Cardiac fibroblast (primary cell): ENCODE measurements at regions not wholly inside any gene's neighbourhood (a gene's known extent, or its start where the extent isn't known, plus 50 kb on each side); places are given as distances from the start of the nearest gene placed in this dataset.

ENCODE experiments used
- DNase-seq, 2 donors: peaks; one replicate each; pipeline versions ENCODE4 v3.0.0 to v3.0.0-alpha.2; 2010; ENCODE audit warnings: low read depth in 2 of 2
- H3K4me3 ChIP-seq, 2 donors: replicated peaks in 1 of 2; 1 replicate in 1 of 2; 2 replicates in 1 of 2; pipeline ENCODE4 v1.5.1; 2011; ENCODE audit warnings: low read depth in 2 of 2, low read length in 2 of 2, mild to moderate bottlenecking in 2 of 2, moderate library complexity in 1 of 2
- TF ChIP-seq, protein P1 (sequence below): IDR thresholded peaks from one replicate; pipeline ENCODE4 v1.5.1; 2011; ENCODE audit warnings: low read depth, mild to moderate bottlenecking, low read length, inconsistent platforms

DNA sequence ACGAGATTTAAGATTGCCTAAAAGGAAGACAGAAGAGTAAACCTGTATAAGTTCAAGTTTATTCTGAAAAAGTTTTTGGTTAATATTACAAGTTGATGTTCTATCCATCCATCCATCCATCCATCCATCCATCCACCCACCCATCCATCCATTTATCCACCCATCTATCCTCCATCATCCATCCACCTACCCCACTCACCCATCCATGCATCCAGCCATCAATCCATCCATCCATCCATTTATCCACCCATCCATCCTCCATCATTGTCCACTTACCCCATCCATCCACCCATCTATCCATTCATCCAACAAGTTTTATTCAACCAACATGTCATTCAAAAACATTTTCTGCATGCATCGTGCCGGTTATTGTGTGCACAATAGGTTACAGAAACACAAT is 89.3 kb downstream of the ZBTB18 start:
- no peak for DNase-seq
- TF ChIP-seq, protein P1, sequence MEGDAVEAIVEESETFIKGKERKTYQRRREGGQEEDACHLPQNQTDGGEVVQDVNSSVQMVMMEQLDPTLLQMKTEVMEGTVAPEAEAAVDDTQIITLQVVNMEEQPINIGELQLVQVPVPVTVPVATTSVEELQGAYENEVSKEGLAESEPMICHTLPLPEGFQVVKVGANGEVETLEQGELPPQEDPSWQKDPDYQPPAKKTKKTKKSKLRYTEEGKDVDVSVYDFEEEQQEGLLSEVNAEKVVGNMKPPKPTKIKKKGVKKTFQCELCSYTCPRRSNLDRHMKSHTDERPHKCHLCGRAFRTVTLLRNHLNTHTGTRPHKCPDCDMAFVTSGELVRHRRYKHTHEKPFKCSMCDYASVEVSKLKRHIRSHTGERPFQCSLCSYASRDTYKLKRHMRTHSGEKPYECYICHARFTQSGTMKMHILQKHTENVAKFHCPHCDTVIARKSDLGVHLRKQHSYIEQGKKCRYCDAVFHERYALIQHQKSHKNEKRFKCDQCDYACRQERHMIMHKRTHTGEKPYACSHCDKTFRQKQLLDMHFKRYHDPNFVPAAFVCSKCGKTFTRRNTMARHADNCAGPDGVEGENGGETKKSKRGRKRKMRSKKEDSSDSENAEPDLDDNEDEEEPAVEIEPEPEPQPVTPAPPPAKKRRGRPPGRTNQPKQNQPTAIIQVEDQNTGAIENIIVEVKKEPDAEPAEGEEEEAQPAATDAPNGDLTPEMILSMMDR, result no peak
- no peak overlapping the region for H3K4me3 ChIP-seq

DNA sequence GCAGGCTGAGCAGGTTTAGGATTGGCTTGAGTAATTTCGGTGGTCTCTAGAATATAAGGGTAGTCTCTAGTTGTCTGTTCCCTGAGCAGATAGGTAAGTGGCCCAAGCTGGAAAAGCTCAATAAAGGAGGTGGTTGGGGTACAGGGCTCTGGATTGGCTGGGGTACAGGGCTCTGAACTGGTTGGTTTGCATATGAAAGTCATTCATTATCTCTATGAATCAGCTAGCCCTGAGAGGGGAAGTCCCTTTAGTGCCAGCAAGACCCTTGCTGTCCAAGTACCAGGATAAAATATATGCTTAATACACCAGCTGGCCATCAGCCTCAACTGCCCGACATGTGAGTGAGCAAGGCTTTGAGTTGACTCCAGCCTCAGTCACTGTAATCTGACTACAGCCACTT is 93.0 kb downstream of the ZBTB18 start:
- DNase-seq, result no peak
- TF ChIP-seq, protein P1, result no peak

DNA sequence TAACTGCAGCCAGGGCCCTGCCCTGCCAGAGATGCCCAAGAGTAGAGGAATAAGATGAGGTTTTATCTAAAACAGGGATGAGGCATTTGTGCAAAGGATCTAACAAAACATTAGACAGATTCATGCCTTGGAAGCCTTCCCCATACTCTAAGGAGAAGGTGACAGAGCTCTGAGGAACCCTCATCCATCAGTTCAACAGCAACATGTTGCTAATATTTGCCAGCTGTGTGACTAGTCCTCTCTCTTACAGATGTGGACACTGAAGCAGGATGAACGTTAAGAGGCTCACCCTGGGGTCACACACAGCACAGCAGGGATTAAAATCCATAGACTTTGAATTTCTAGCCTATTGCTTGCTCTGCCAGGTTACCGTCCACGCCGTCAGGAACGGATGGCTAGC is 99.0 kb downstream of the ZBTB18 start:
- TF ChIP-seq, protein P1, result no peak
- no peak overlapping the region for H3K4me3 ChIP-seq
- no peak for DNase-seq

More for the DNA sequence above, 93.0 kb downstream of the ZBTB18 start:
- H3K4me3 ChIP-seq, result no peak overlapping the region

DNA sequence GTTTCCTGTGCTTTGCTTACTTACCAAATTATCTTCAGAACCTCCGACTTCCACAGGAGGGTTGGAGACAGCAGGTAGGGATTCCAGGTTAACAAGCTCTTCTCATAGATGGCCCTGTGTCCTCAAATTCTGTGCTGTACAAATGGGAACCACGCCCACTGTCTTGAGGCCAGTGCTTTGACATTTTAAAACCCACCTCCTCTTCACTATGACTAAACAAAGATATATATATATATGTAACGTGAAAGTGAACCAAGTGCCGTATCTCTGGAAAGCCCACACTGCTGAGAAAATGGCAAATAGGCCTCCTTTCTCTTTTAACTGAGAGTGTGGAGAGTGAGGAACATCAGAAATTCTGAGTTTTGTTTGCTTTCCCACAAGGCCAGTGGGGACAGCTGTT is 99.6 kb downstream of the ZBTB18 start:
- H3K4me3 ChIP-seq, result no peak overlapping the region
- no peak for DNase-seq
- TF ChIP-seq, protein P1, result no peak

DNA sequence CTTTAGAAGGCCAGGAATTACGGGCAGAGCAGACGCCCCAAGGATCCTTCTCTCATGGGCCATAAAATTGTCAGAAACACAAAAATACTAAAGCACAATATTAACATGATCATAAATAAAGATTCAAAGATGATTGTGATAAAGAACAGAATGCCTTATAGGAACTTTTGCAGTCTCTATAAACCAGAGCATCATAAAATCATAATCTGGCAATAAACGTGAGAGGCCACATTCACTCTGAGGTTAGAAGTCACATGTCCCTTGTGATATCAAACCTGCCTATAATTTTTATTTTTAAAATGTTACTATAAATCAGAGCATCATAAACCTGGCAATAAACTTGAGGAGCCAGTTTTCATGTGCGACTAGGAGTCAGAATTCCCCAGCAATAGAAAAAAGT is 100.5 kb downstream of the ZBTB18 start:
- TF ChIP-seq, protein P1, result no peak
- no peak for DNase-seq
- H3K4me3 ChIP-seq, result no peak overlapping the region

DNA sequence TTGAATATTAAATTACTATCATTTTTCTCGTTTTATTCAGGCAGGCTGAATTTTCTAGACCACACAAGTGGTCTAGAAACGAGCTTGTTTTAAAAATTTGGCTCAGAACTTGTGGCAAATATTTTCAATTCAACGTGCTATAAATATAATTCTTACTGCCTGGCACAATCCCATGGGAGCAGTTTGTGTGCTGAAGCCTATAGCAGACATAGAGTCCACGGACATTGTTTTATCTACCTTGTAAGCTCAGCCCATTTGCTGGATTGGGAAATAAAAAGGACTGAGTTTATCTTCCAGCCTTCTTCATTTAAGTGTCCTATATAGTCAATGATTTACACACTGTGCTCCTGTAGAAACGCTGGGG is 103.4 kb downstream of the ZBTB18 start:
- TF ChIP-seq, protein P1, result no peak
- no peak for DNase-seq

DNA sequence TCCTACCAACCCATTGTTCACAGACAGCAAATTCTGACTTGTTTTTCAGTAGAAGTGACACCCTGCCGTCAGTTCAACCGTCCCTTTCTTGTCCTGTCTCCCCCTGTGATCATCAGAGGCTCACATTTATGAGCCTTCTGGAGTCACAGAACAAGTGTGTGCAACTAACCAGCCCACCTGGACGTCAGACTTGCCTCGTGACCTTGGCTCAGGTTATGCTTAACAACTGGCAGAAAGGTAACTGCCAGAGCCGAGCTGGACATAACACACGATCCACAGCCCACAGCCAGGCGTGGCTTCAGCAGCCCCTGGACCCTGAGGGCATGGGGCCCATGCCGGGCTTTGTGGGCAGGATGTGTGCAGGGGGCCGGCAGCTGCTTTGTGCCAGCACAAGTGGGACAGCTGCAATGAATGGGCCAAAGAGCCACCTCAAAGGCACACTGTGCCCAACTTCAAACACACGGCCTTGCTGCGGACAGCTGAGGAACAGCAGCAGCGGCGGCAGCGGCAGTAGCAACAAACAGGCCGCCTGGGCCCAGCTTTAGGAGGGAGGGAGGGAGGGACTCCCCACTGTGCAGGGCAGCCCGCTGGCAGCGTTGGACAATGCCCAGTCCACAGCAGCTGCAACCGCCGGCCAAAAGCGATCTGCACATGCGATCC is 103.9 kb downstream of the ZBTB18 start:
- H3K4me3 ChIP-seq, result no peak overlapping the region
- DNase-seq, result no peak
- TF ChIP-seq, protein P1, result no peak

More for the DNA sequence above, 103.4 kb downstream of the ZBTB18 start:
- H3K4me3 ChIP-seq, result no peak overlapping the region
